Uterus (tissue), 3 donors: ENCODE measurements at regions not wholly inside any gene's neighbourhood (a gene's known extent, or its start where the extent isn't known, plus 50 kb on each side); places are given as distances from the start of the nearest gene placed in this dataset.
"Not testable (repeated sequence)": the region's sequence is repeated elsewhere in the genome, so short reads cannot be mapped to it uniquely, and the experiment has no call there.

Experiments used
- DNase-seq, 2 donors: peaks; one replicate each; pipeline ENCODE4 v3.0.0-alpha.2; 2019 to 2020
- H3K27ac ChIP-seq, 2 donors: fragments of 200-600 bp; sonication (generic); 1 replicate in 1 of 2; 2 replicates in 1 of 2; pipeline ENCODE4 v1.5.1; 2016 to 2018
- H3K27me3 ChIP-seq, 2 donors: fragments of 200-600 bp; sonication (generic); one replicate each; pipeline ENCODE4 v1.5.1; 2018 to 2019; ENCODE audit warnings: control low read depth in 1 of 2
- H3K36me3 ChIP-seq, 2 donors: fragments of 200-600 bp; sonication (generic); one replicate each; pipeline ENCODE4 v1.5.1; 2019; ENCODE audit warnings: control low read depth in 1 of 2
- H3K4me1 ChIP-seq, 2 donors: fragments of 200-600 bp; sonication (generic); one replicate each; pipeline ENCODE4 v1.5.1; 2018 to 2019; ENCODE audit warnings: control low read depth in 1 of 2
- H3K4me3 ChIP-seq, 2 donors: fragments of 200-600 bp; sonication (generic); 1 replicate in 1 of 2; 2 replicates in 1 of 2; pipeline ENCODE4 v1.5.1; 2018 to 2019; ENCODE audit warnings: mild to moderate bottlenecking in 1 of 2
- H3K9me3 ChIP-seq, 2 donors: fragments of 200-600 bp; sonication (generic); one replicate each; pipeline ENCODE4 v1.5.1; 2019; ENCODE audit warnings: control low read depth in 1 of 2
- POLR2A ChIP-seq, 2 donors: fragments of 450-650 bp; IDR thresholded peaks; one replicate each; pipeline ENCODE4 v1.6.1; 2016; ENCODE audit warnings: antibody characterized with exemption in 2 of 2, mild to moderate bottlenecking in 1 of 2, moderate library complexity in 1 of 2
- intact Hi-C: fragments of 100-400 bp; cut with DNase I; formaldehyde crosslinking; loops from one replicate; pipeline ENCODE4 v1.15.1; 2023; ENCODE audit warnings: low total_unique reads
- TF ChIP-seq, protein P1 (sequence below), 4 experiments: fragments of 200-600 bp in 2 of 4; fragments of 450-650 bp in 2 of 4; sonication (generic) in 2 of 4; IDR thresholded peaks; one replicate each; pipeline ENCODE4 v1.5.1; 2016 to 2019; ENCODE audit warnings: antibody characterized with exemption in 4 of 4, mild to moderate bottlenecking in 2 of 4, moderate library complexity in 1 of 4
- donor health status: DM: yes; HTN: yes; CAD: no.

DNA sequence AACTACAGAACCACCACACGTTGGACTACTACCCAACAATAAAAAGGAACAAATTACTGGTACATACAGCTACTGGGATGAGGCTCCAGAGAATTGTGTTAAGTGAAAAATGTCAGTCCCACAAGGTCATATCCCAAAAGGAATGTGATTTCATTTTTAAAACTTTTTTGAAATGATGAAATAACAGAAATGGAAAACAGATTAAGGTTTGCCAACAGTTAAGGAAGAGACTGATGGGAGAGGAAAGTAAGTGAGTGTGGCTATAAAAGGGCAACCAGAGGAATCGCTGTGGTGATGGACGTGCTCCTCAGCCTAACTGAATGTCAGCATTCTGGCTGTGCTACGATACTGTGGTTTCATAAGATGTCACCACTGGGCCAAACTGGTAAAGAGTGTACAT, 512.8 kb downstream of the UQCRFS1 start:
- intact Hi-C loops = no loop called here
- H3K27ac ChIP-seq = no peak overlapping the region
- H3K4me1 ChIP-seq = no peaks in the 10 kb centered on the region
- no peak for DNase-seq
- no peaks in the 10 kb centered on the region for H3K9me3 ChIP-seq
- no peak overlapping the region for H3K4me3 ChIP-seq
- H3K27me3 ChIP-seq = no peaks in the 10 kb centered on the region
- no peaks in the 10 kb centered on the region for H3K36me3 ChIP-seq
- TF ChIP-seq, protein P1, sequence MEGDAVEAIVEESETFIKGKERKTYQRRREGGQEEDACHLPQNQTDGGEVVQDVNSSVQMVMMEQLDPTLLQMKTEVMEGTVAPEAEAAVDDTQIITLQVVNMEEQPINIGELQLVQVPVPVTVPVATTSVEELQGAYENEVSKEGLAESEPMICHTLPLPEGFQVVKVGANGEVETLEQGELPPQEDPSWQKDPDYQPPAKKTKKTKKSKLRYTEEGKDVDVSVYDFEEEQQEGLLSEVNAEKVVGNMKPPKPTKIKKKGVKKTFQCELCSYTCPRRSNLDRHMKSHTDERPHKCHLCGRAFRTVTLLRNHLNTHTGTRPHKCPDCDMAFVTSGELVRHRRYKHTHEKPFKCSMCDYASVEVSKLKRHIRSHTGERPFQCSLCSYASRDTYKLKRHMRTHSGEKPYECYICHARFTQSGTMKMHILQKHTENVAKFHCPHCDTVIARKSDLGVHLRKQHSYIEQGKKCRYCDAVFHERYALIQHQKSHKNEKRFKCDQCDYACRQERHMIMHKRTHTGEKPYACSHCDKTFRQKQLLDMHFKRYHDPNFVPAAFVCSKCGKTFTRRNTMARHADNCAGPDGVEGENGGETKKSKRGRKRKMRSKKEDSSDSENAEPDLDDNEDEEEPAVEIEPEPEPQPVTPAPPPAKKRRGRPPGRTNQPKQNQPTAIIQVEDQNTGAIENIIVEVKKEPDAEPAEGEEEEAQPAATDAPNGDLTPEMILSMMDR (IDR thresholded peaks at IDR 0.05) = no peak
- no peak for TF ChIP-seq POLR2A (IDR thresholded peaks at IDR 0.05)

DNA sequence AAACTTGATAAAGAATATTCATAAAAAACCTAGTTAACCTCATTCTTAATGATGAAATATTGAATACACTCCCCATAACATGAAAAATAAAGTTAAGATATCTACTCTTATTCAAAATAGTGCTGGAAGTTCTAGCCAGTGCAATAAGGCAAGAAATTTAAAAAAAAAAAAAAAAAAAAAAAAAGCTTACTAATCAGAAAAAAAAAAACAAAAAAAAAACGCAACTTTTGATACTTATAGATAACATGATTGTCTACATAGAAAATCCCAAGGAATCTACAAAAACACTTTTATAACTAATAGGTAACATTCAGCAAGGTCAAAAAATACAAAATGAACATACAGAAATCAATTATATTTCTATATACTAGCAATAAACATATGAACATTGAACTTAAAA, 515.6 kb downstream of the UQCRFS1 start:
- no peak for DNase-seq
- no peaks in the 10 kb centered on the region for H3K9me3 ChIP-seq
- H3K27me3 ChIP-seq = no peaks in the 10 kb centered on the region
- H3K27ac ChIP-seq = no peak overlapping the region
- intact Hi-C loops = no loop called here
- H3K4me1 ChIP-seq = no peaks in the 10 kb centered on the region
- no peaks in the 10 kb centered on the region for H3K36me3 ChIP-seq
- H3K4me3 ChIP-seq = no peak overlapping the region
- TF ChIP-seq, protein P1 (IDR thresholded peaks at IDR 0.05) = no peak
- no peak for TF ChIP-seq POLR2A (IDR thresholded peaks at IDR 0.05)

DNA sequence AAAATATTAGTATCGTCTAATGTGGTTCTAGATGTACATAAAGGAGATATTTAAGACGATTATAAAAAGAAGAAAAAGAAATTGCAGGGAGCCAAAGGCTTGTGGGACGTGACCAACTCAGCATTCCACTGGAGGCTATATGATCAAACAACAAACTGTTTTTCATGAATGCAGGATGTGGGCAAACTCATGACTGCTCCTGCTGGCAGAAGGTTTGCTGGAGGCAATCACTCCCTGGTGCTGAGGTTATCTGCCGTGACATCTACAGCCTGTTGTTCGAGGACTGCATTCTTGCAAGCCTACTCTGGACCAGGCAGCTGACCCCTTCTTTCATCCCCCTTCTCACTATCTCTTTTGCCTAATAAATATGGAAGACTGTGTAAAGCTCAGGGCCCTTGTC, 518.1 kb downstream of the UQCRFS1 start:
- TF ChIP-seq, protein P1 (IDR thresholded peaks at IDR 0.05) = no peak
- no peak for TF ChIP-seq POLR2A (IDR thresholded peaks at IDR 0.05)
- no peaks in the 10 kb centered on the region for H3K4me1 ChIP-seq
- no peak overlapping the region for H3K27ac ChIP-seq
- no peak overlapping the region for H3K4me3 ChIP-seq
- H3K36me3 ChIP-seq = no peaks in the 10 kb centered on the region
- intact Hi-C loops = no loop called here
- DNase-seq = no peak
- H3K9me3 ChIP-seq = no peaks in the 10 kb centered on the region
- no peaks in the 10 kb centered on the region for H3K27me3 ChIP-seq

DNA sequence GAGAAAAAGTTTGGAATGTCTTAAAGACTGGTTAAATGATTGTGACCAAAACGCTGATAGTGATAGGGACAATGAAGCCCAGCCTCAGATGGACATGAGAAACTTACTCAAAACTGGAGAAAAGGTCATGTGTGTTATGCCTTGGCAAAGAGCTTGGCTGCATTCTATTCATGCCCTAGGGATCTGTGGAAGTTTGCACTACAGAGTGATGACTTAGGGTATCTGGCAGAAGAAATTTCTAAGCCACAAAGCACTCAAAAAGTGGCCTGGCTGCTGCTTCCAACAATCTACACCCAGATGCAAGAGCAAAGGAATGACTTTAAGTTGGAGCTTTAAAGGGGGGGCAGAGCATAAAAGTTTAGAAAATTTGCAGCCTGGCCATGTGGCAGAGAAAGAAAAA, 521.3 kb downstream of the UQCRFS1 start:
- intact Hi-C loops = no loop called here
- Histone ChIP-seq H3K27me3 (no peaks in the 10 kb centered on the region), H3K4me3 (no peak overlapping the region), H3K9me3 (no peaks in the 10 kb centered on the region), H3K27ac (no peak overlapping the region), H3K4me1 (no peaks in the 10 kb centered on the region), H3K36me3 (no peaks in the 10 kb centered on the region)
- TF ChIP-seq POLR2A (IDR thresholded peaks at IDR 0.05) = no peak
- TF ChIP-seq, protein P1 (IDR thresholded peaks at IDR 0.05) = no peak
- DNase-seq = no peak

DNA sequence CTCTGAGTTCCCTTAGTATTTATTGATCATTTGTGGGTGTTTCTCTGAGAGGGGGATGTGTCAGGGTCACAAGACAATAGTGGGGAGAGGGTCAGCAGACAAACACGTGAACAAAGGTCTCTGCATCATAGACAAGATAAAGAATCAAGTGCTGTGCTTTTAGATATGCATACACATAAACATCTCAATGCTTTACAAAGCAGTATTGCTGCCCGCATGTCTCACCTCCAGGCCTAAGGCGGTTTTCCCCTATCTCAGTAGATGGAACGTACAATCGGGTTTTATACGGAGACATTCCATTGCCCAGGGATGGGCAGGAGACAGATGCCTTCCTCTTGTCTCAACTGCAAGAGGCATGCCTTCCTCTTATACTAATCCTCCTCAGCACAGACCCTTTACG, 523.5 kb downstream of the UQCRFS1 start:
- H3K4me3 ChIP-seq, H3K27ac ChIP-seq, H3K4me1 ChIP-seq, H3K36me3 ChIP-seq, H3K9me3 ChIP-seq, H3K27me3 ChIP-seq, intact Hi-C loops, DNase-seq: not testable (repeated sequence)

DNA sequence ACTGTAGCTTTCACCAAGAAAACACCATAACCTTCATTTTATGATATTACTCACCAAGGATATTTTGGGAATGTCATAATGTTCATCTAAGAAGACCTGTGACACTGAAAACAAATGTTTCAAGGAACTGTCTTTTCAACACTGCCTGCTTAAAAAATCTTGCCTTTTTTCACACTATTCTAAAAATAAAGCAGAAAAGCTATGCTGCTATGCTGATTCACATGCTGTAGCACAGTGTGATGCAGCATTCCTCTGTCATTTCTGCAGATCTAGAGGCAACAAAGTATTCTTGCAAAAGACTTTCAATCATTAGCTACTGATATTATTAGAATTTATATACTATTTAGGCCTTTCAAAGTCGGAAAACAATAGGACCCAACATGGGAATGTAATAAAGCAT, 525.7 kb downstream of the UQCRFS1 start:
- Histone ChIP-seq H3K4me1 (no peaks in the 10 kb centered on the region), H3K4me3 (no peak overlapping the region), H3K36me3 (no peaks in the 10 kb centered on the region), H3K27ac (no peak overlapping the region), H3K9me3 (no peaks in the 10 kb centered on the region), H3K27me3 (no peaks in the 10 kb centered on the region)
- DNase-seq = no peak
- TF ChIP-seq, protein P1 (IDR thresholded peaks at IDR 0.05) = no peak
- no peak for TF ChIP-seq POLR2A (IDR thresholded peaks at IDR 0.05)
- intact Hi-C loops = no loop called here
